ENCODE measurements at regions not wholly inside any gene's neighbourhood (a gene's known extent, or its start where the extent isn't known, plus 50 kb on each side); places are given as distances from the start of the nearest gene placed in this dataset.
"Not testable (repeated sequence)": the region's sequence is repeated elsewhere in the genome, so short reads cannot be mapped to it uniquely, and the experiment has no call there.

- DNase-seq, result no peak
Observed at GRCh38 chr9:129454467-129455067, 166.3 kb downstream of the C9orf50 start.

GRCh38 chr9:129453734-129454133, 167.2 kb downstream of the C9orf50 start:
- DNase-seq, result no peak

- no peak for DNase-seq
Observed at GRCh38 chr9:129451669-129452068, 169.2 kb downstream of the C9orf50 start.

- no peak for DNase-seq
Observed at GRCh38 chr9:129451089-129451656, 169.7 kb downstream of the C9orf50 start.

DNA sequence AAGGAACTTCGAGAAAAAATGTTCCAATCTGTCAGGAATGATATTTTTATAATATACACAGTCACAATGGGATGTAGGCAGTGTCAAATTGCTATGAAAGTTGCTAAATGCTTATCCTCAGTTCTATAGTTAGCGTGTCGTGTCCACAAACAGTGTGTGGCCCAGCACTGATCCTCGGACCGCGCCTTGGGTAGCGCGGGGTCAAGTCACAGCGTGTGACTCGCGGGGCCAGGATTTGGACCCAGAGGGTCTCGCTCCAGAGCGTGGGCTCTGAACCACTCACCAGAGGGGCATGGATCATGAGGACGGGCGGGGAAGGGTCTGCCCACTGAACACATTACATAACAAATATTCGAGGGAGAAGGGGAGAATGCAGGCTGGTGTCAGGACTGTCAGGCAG, 171.8 kb downstream of the C9orf50 start:
- no peak for DNase-seq

DNA sequence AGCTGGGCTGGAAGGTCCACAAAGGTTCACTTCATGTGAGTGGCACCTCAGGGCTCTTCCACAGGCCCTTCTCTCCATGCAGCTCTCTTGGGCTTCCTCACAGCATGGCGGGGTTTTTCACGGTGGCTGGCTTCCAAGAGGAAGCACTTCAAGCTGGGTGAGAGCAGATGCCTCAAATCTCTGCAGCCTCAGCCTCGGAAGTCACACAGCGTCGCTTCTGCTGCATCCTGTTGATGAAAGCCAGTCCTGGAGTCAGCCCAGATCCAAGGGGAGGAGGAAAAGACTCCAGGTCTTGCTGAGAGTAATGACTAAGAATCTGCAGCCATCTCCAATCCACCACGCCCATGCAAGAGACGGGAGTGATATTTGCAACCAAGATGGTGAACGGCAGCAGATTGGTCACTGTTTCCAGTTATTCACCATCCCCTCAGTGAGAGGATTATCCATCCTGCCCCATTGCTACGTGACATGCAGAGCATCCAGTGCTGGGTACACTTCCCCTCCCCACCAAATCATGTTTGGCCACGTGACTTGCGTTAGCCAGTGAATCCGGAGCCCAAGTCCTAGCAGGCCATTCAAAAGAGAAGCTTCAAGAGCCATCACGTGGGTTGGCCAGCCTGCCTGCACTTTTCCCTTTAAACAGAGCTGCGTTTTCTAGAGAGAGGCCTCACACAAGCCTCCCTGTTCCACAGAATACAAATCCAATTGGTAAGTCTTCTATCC, 173.9 kb downstream of the C9orf50 start:
- DNase-seq, result no peak

DNA sequence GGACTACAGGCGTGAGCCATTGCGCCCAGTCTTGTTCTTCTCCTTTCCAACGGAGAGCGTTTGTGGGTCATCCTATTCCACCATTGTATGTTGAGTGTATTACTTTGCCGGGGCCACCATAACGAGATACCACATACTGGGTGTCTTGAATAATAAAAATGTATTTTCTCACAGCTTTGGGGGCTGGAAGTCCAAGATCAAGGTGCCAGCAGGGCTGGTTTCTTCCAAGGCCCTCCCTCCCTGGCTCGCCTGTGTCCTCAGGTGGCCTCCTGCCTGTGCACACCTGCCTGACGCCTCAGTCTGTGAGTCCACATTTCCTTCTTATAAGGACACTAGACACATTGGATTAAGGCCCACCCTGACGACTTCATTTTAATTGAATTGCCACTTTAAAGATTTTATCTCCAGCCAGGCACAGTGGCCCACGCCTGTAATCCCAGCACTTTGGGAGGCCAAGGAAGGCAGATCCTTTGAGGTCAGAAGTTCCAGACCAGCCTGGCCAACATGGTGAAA, 175.1 kb downstream of the C9orf50 start:
- no peak for DNase-seq

DNA sequence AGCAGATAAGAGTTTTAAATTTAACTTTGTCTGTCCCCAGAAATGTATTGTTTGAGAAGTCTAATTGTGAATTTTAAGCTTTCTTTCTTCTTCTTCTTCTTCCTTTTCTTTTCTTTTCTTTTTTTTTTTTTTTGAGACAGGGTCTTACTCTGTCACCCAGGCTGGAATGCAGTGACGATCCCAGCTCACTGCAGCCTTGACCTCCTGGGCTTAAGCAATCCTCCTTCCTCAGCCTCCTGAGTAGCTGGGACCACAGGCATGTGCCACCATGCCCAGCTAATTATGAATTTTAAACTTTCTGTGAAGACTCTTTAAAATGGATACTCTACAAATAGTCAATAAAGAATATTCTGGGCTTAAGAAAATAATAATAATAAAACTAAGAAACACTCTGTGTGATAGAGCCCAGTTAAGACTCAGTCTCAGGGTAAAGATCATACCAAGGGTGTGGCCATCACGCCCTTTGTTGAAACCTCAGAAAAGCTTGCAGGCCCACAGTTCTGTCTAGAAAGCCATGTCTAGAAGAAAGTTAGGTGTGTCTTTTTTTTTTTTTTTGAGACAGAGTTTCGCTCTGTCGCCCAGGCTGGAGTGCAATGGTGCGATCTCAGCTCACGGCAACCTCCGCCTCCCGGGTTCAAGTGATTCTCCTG, 177.3 kb downstream of the C9orf50 start:
- DNase-seq, result not testable (repeated sequence)

- DNase-seq, result no peak
Observed at GRCh38 chr9:129442803-129443511, 177.9 kb downstream of the C9orf50 start.

GRCh38 chr9:129441852-129442251, 179.0 kb downstream of the C9orf50 start:
- no peak for DNase-seq

- DNase-seq, result no peak
Observed at GRCh38 chr9:129440435-129441186, 180.3 kb downstream of the C9orf50 start.

DNA sequence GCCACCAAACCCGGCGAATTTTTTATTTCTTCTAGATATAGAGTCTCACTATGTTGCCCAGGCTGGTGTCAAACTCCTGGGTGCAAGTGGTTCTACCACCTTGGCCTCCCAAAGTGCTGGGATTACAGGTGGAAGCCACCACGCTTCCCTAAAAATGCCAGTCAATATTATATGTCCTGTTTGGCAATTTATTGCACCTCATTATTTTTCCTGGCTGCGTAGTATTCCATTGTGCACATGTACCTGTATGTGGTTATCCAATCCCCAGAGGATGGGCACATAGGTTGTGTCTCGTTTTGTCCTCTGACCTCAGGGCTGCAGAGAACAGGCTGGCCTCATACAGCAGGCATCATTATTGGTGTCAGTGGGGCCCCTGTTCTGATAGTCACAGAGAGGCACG, 181.7 kb downstream of the C9orf50 start:
- no peak for DNase-seq

GRCh38 chr9:129437626-129438323, 183.1 kb downstream of the C9orf50 start:
- no peak for DNase-seq

DNA sequence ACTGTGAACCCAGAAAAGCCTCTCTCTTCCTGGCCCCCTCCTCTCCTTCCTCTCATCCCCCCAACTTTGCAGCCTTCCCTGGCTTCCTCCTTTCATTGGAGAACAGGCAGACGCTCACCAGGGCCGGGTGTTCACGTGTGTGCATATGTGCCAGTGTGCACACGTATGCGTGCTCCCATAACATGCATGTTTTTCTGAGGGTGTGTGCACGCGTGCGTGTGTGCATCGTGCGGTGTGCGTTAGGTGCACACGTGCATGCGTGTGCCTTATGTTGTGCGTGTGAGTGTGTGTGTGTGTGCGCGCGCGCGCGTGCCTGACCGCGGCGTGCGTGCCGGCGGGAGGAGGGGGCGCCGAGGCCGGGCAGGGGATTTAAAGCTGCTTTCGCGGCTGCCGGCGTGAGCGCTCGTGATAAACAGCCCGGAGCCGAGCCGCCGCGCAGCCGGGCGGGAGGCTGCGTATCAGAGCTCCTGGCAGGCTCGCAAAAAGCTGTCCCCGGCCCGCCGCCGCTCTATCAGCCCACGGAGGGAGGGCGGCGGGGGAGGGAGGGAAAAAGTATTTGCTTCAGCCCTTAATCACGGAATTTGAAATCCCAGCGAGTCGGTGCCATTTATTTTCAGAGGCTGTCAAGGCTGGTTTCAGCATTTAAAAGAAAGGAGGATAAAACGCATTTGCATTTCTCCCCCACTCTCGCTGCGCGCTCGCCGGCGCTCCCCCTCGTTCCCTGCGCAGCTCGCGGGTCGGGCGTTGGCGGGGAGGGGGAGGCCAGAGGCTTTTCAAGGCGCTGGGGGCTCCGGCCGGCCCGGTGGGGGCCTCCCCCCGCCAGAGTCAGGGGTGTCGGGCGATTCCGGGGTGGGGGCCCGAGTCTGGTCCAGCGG, 183.9 kb downstream of the C9orf50 start:
- DNase-seq, result peak in 1 of 2 donors; percentile 19

GRCh38 chr9:129435988-129436717, 184.7 kb downstream of the C9orf50 start:
- no peak for DNase-seq

DNA sequence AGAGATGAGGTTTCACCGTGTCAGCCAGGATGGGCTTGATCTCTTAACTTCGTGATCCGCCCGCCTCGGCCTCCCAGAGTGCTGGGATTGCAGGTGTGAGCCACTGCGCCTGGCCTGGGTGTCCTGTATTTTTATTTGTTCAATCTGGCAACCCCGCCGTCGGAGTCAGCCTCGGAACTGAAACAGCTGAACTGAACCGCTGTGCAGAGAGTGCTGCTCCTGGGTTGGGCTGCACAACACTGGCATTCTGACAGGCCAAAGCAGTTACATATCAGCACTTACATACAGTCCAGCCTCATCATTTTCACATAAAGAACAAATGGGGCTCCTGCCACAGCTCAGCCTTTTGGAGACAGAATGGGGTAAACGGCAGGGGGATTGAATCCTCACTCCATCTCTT, 185.6 kb downstream of the C9orf50 start:
- DNase-seq, result no peak

- DNase-seq, result no peak
Observed at GRCh38 chr9:129434187-129434586, 186.7 kb downstream of the C9orf50 start.

DNA sequence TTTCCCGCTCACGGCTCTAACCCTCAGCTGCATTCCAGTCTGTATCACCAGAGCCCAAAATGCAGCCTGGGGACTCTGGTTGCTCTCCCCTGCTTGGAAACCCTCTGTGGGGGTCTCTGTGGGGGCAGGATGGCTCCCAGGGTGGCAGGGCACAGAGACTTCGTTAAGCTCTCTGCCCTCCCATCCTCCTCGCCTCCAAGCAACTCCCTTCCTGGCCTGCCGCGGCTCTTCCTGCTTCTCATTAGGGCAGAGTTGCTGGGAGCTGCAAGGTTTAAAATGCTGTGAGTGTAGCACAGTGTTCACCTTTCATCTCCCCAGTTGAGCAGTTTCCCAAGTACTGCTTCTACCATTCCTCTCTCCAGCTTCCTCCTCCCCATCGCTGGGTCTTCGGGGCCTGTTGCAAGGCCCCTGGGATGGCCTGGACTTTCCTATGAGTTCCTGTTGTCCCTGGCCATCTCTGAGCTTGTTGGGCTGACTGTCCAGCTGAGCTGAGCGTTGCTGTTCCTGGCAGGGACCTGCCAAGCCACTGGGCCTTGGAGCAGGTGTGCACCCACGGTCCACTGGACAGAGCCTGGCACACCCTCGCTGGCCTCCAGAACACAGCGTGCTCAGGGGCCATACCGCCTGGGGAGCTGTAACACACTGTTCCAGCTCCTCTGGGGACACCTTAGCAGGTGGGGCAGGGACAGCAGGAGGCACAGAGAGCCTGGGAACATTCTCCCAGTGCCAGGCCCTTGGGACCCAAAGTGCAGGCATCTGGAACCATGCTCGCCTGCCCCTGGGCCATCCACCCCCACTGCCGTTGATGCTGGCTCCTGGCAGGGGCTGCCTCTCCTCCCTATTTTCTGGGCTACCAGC, 188.4 kb downstream of the C9orf50 start:
- DNase-seq, result no peak
